K562 (cell line): ENCODE measurements at regions not wholly inside any gene's neighbourhood (a gene's known extent, or its start where the extent isn't known, plus 50 kb on each side); places are given as distances from the start of the nearest gene placed in this dataset.

Experiments
- ARHGAP35 ChIP-seq: fragments of 450-650 bp; IDR thresholded peaks from 2 replicates; pipeline ENCODE4 v1.6.1; 2018; ENCODE audit not compliant: partially characterized antibody
- CHD2 ChIP-seq: IDR thresholded peaks from 2 replicates; pipeline ENCODE4 v1.6.1; 2011; ENCODE audit warnings: low read depth, low read length
- EGR1 ChIP-seq: fragments of 450-650 bp; conservative IDR thresholded peaks from 2 replicates; pipeline ENCODE4 v1.6.1; 2017; ENCODE audit warnings: mild to moderate bottlenecking
- FOS ChIP-seq: IDR thresholded peaks from 3 replicates; pipeline ENCODE4 v1.6.1; 2011; ENCODE audit not compliant: insufficient read length; ENCODE audit errors: extremely low read depth
- GABPA ChIP-seq: fragments of 200-800 bp; sonication (Bioruptor generic); conservative IDR thresholded peaks from 2 replicates; pipeline ENCODE4 v1.6.1; 2016; ENCODE audit warnings: low read depth, missing genetic modification characterization, missing compliant biosample characterization
- MAFK ChIP-seq: IDR thresholded peaks from 2 replicates; pipeline ENCODE4 v1.6.1; 2011; ENCODE audit warnings: low read length, improper control_type of control experiment
- PRMT5 ChIP-seq: sonication (generic); formaldehyde crosslinking; IDR thresholded peaks from 2 replicates; pipeline ENCODE4 v1.5.0; 2020; ENCODE audit warnings: missing genetic modification reagents
- ZNF274 ChIP-seq: IDR thresholded peaks from 2 replicates; pipeline ENCODE4 v1.6.1; 2011; ENCODE audit warnings: low read depth, mild to moderate bottlenecking, low read length, moderate library complexity, borderline replicate concordance
- ZSCAN29 ChIP-seq: fragments of 450-650 bp; IDR thresholded peaks from 2 replicates; pipeline ENCODE4 v1.6.1; 2017
- TF ChIP-seq, protein P1 (sequence below), 3 experiments: IDR thresholded peaks in 2 of 3; conservative IDR thresholded peaks in 1 of 3; 2 replicates each; pipeline ENCODE4 v1.5.1; 2011 to 2012; ENCODE audit warnings: low read length in 3 of 3, mild to moderate bottlenecking in 3 of 3, control low read depth in 2 of 3, improper control_type of control experiment in 1 of 3, inconsistent platforms in 1 of 3, low read depth in 1 of 3, mixed read lengths in 1 of 3, moderate library complexity in 1 of 3; ENCODE audit not compliant: insufficient read depth in 2 of 3
- TF ChIP-seq, protein P2 (sequence below): fragments of 250-450 bp; sonication (Bioruptor Pico); IDR thresholded peaks from 2 replicates; pipeline ENCODE4 v1.4.0; 2020; ENCODE audit warnings: mild to moderate bottlenecking, moderate library complexity, borderline replicate concordance
- TF ChIP-seq, protein P3 (sequence below): fragments of 450-650 bp; IDR thresholded peaks from 2 replicates; pipeline ENCODE4 v1.6.1; 2016; ENCODE audit warnings: missing biosample characterization, missing genetic modification characterization

DNA sequence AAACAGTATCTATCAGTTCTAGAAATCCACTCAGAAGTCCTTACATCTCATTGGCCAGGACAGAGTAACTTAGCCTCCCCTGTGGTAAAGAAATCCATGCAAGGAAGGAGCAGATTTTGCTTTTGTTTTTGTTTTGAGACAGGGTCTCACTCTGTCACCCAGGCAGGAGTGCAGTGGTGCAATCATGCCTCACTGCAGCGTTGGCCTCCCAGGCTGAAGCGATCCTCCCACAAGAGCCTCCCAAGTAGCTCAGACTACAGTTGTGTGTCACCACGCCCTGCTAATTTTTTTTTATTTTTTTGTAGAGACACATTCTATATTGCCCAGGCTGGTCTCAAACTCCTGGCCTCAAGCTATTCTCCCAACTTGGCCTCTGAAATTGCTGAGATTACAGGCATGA, 185.1 kb downstream of the NRP2 start:
- TF ChIP-seq CHD2 (no peak), ARHGAP35 (no peak), ZSCAN29 (no peak), PRMT5 (CRISPR knock-in tag) (no peak), ZNF274 (no peak), MAFK (no peak), FOS (no peak), EGR1 (no peak), GABPA (tag) (no peak)
- TF ChIP-seq, protein P1, sequence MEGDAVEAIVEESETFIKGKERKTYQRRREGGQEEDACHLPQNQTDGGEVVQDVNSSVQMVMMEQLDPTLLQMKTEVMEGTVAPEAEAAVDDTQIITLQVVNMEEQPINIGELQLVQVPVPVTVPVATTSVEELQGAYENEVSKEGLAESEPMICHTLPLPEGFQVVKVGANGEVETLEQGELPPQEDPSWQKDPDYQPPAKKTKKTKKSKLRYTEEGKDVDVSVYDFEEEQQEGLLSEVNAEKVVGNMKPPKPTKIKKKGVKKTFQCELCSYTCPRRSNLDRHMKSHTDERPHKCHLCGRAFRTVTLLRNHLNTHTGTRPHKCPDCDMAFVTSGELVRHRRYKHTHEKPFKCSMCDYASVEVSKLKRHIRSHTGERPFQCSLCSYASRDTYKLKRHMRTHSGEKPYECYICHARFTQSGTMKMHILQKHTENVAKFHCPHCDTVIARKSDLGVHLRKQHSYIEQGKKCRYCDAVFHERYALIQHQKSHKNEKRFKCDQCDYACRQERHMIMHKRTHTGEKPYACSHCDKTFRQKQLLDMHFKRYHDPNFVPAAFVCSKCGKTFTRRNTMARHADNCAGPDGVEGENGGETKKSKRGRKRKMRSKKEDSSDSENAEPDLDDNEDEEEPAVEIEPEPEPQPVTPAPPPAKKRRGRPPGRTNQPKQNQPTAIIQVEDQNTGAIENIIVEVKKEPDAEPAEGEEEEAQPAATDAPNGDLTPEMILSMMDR (IDR thresholded peaks at IDR 0.05 in 2 of 3, conservative IDR thresholded peaks at IDR 0.05 in 1 of 3; ENCODE audit: insufficient read depth in 2 of 3, low read depth in 1 of 3, low read length in 3 of 3): no peak
- TF ChIP-seq, protein P2, sequence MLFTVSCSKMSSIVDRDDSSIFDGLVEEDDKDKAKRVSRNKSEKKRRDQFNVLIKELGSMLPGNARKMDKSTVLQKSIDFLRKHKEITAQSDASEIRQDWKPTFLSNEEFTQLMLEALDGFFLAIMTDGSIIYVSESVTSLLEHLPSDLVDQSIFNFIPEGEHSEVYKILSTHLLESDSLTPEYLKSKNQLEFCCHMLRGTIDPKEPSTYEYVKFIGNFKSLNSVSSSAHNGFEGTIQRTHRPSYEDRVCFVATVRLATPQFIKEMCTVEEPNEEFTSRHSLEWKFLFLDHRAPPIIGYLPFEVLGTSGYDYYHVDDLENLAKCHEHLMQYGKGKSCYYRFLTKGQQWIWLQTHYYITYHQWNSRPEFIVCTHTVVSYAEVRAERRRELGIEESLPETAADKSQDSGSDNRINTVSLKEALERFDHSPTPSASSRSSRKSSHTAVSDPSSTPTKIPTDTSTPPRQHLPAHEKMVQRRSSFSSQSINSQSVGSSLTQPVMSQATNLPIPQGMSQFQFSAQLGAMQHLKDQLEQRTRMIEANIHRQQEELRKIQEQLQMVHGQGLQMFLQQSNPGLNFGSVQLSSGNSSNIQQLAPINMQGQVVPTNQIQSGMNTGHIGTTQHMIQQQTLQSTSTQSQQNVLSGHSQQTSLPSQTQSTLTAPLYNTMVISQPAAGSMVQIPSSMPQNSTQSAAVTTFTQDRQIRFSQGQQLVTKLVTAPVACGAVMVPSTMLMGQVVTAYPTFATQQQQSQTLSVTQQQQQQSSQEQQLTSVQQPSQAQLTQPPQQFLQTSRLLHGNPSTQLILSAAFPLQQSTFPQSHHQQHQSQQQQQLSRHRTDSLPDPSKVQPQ (CRISPR knock-in tag): no peak
- TF ChIP-seq, protein P3, sequence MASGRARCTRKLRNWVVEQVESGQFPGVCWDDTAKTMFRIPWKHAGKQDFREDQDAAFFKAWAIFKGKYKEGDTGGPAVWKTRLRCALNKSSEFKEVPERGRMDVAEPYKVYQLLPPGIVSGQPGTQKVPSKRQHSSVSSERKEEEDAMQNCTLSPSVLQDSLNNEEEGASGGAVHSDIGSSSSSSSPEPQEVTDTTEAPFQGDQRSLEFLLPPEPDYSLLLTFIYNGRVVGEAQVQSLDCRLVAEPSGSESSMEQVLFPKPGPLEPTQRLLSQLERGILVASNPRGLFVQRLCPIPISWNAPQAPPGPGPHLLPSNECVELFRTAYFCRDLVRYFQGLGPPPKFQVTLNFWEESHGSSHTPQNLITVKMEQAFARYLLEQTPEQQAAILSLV (tag): no peak
